ENCODE measurements at regions not wholly inside any gene's neighbourhood (a gene's known extent, or its start where the extent isn't known, plus 50 kb on each side); places are given as distances from the start of the nearest gene placed in this dataset.

DNA sequence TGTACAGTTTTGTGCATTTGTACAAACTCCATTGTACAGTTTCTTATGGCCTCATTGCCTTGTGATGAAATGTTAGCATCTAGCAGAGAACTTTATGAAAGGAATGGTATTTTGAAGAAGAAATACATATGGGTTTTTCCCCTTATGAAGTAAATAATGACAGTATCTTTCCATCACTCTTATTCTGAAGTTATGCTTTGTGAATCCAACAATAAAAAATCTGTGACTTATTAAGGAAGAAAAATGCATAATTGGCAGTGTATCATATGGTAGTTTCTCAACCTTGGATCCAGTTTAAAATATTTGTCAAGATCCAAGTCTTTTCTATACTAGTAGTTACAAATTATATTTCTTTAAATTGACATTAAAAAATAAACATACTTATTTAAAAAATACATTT is 859.1 kb upstream of the FLRT2 start:
- no peaks in the 10 kb centered on the region for H3F3A ChIP-seq (ENCODE audit: insufficient read depth, low read length, poor library complexity, severe bottlenecking)
- H3K9me2 ChIP-seq (ENCODE audit: insufficient read depth, low read length) = no peaks in the 10 kb centered on the region
- no peaks in the 10 kb centered on the region for H3K36me3 ChIP-seq (ENCODE audit: insufficient read depth, low read length)
- H3K27me3 ChIP-seq (ENCODE audit: insufficient read depth, low read depth, low read length) = no peaks in the 10 kb centered on the region
- no peak overlapping the region for H2AFZ ChIP-seq (ENCODE audit: low read depth, low read length)
- H4K20me1 ChIP-seq (ENCODE audit: insufficient read depth) = no peaks in the 10 kb centered on the region
- H3K79me2 ChIP-seq (replicated peaks; ENCODE audit: insufficient read depth, low read length) = no peaks in the 10 kb centered on the region
- TF ChIP-seq SMC3 (conservative IDR thresholded peaks at IDR 0.05; ENCODE audit: poor library complexity) (no peak), REST (IDR thresholded peaks at IDR 0.05; ENCODE audit: borderline replicate concordance) (no peak), EP300 (conservative IDR thresholded peaks at IDR 0.05; ENCODE audit: poor library complexity, severe bottlenecking) (no peak), TAF1 (IDR thresholded peaks at IDR 0.05; ENCODE audit: low read depth) (no peak), POLR2AphosphoS5 (IDR thresholded peaks at IDR 0.05) (no peak)
- TF ChIP-seq, protein P1, sequence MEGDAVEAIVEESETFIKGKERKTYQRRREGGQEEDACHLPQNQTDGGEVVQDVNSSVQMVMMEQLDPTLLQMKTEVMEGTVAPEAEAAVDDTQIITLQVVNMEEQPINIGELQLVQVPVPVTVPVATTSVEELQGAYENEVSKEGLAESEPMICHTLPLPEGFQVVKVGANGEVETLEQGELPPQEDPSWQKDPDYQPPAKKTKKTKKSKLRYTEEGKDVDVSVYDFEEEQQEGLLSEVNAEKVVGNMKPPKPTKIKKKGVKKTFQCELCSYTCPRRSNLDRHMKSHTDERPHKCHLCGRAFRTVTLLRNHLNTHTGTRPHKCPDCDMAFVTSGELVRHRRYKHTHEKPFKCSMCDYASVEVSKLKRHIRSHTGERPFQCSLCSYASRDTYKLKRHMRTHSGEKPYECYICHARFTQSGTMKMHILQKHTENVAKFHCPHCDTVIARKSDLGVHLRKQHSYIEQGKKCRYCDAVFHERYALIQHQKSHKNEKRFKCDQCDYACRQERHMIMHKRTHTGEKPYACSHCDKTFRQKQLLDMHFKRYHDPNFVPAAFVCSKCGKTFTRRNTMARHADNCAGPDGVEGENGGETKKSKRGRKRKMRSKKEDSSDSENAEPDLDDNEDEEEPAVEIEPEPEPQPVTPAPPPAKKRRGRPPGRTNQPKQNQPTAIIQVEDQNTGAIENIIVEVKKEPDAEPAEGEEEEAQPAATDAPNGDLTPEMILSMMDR (IDR thresholded peaks at IDR 0.05; ENCODE audit: poor library complexity, severe bottlenecking) = no peak
- H3K9me3 ChIP-seq (ENCODE audit: low read length) = no peaks in the 10 kb centered on the region
- H3K27ac ChIP-seq (ENCODE audit: low read length) = no peak overlapping the region
- no peak overlapping the region for H3K4me3 ChIP-seq (ENCODE audit: low read length)
- no peak overlapping the region for H3K9ac ChIP-seq (ENCODE audit: low read length)
- H3K4me2 ChIP-seq (ENCODE audit: low read length) = no peak overlapping the region

- Histone ChIP-seq H3K79me2 (replicated peaks; ENCODE audit: insufficient read depth, low read length) (no peaks in the 10 kb centered on the region), H3K9me3 (ENCODE audit: low read length) (no peaks in the 10 kb centered on the region), H3K36me3 (ENCODE audit: insufficient read depth, low read length) (no peaks in the 10 kb centered on the region), H3K27me3 (ENCODE audit: insufficient read depth, low read depth, low read length) (no peaks in the 10 kb centered on the region), H3K9ac (ENCODE audit: low read length) (no peak overlapping the region), H3K4me3 (ENCODE audit: low read length) (no peak overlapping the region), H3F3A (ENCODE audit: insufficient read depth, low read length, poor library complexity, severe bottlenecking) (no peaks in the 10 kb centered on the region), H2AFZ (ENCODE audit: low read depth, low read length) (no peak overlapping the region), H3K9me2 (ENCODE audit: insufficient read depth, low read length) (no peaks in the 10 kb centered on the region), H3K4me2 (ENCODE audit: low read length) (no peak overlapping the region), H3K27ac (ENCODE audit: low read length) (no peak overlapping the region), H4K20me1 (ENCODE audit: insufficient read depth) (no peaks in the 10 kb centered on the region)
- TF ChIP-seq POLR2AphosphoS5 (IDR thresholded peaks at IDR 0.05) (no peak), TAF1 (IDR thresholded peaks at IDR 0.05; ENCODE audit: low read depth) (no peak), EZH2 (IDR thresholded peaks at IDR 0.05; ENCODE audit: borderline replicate concordance, insufficient read depth, low read length, poor library complexity, severe bottlenecking) (no peak), REST (IDR thresholded peaks at IDR 0.05; ENCODE audit: borderline replicate concordance) (no peak), SMC3 (conservative IDR thresholded peaks at IDR 0.05; ENCODE audit: poor library complexity) (no peak), EP300 (conservative IDR thresholded peaks at IDR 0.05; ENCODE audit: poor library complexity, severe bottlenecking) (no peak), MXI1 (conservative IDR thresholded peaks at IDR 0.05; ENCODE audit: poor library complexity, severe bottlenecking) (no peak), RAD21 (conservative IDR thresholded peaks at IDR 0.05) (no peak)
- TF ChIP-seq, protein P1 (IDR thresholded peaks at IDR 0.05; ENCODE audit: poor library complexity, severe bottlenecking) = no peak
Observed at GRCh38 chr14:84671776-84672175, 858.2 kb upstream of the FLRT2 start.
